ENCODE measurements at regions not wholly inside any gene's neighbourhood (a gene's known extent, or its start where the extent isn't known, plus 50 kb on each side); places are given as distances from the start of the nearest gene placed in this dataset.

DNA sequence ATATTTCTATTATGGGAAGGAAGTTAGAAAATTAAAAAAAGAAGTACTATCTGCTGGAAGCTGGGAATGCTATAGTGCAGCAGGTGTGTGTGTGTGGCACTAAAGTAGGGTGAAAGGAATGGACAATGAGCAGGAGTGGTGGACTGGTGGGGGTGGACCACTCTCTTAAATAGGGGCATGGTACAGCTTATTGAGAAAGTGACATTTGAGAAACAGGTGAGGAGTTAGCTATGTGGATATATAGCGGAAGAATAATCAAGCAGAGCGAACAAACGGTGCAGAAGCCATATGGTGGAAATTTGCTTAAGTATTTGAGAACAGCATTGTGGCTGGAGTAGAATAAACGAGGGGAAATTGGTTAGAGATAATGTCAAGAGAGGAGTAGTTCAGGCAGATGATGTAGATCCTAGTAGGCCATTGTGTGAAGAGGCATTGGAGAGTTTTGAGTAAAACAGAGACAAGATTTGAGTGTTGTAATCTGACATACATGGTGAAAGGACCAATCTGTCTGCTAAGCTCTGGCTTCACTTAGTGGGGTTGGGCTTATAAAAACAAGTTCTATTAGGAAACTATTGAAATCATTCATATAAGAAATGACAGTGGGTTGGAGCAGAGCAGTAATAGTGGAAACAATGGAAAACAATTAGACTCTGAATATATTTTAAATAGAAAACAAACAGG is 149.2 kb upstream of the SYT10 start:
- WGBS (ENCODE audit: insufficient coverage): 71% methylated on average over 4 of the region's 4 CpGs
- no peak for DNase-seq

DNA sequence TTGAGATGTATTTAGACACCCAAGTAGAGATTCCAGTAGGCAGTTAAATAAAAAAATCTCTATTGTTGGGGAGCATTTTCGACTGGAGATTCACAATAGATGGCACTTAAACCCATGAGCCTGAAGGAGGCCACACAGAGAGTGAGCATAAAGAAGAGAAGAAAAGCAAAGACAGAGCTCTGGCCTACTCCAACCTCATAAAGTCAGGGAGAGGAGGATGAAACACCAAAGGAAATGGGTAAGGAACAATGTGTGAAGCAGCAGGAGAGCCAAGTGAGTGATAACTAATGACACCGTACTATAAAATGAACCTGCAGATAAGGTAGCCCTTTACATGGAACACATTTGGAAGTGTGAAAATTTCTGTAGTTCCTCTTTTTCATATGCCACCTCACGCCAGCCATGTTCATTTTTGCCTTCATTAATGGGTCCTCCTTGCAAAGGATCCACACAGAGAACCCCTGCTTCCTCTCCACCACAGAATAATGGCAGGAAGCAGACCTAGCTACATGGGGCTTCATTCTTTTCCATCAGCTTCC is 150.0 kb upstream of the SYT10 start:
- Histone ChIP-seq H3K4me3 (ENCODE audit: low read length) (no peak overlapping the region), H3K9me3 (replicated peaks; ENCODE audit: control insufficient read depth, low read depth, low read length) (no peaks in the 10 kb centered on the region), H3K27ac (ENCODE audit: low read length) (no peak overlapping the region), H3K27me3 (ENCODE audit: control insufficient read depth, insufficient read depth, low read length) (no peaks in the 10 kb centered on the region), H3K36me3 (ENCODE audit: control insufficient read depth, insufficient read depth, low read length) (no peaks in the 10 kb centered on the region), H3K4me1 (ENCODE audit: control insufficient read depth, insufficient read depth, low read length) (no peaks in the 10 kb centered on the region)
- no peak for DNase-seq
- WGBS (ENCODE audit: insufficient coverage): 86% methylated on average over 1 of the region's 3 CpGs

More for the DNA sequence above, 149.2 kb upstream of the SYT10 start:
- no peaks in the 10 kb centered on the region for H3K36me3 ChIP-seq (ENCODE audit: control insufficient read depth, insufficient read depth, low read length)
- H3K4me3 ChIP-seq (ENCODE audit: low read length): no peak overlapping the region
- no peaks in the 10 kb centered on the region for H3K4me1 ChIP-seq (ENCODE audit: control insufficient read depth, insufficient read depth, low read length)
- no peaks in the 10 kb centered on the region for H3K27me3 ChIP-seq (ENCODE audit: control insufficient read depth, insufficient read depth, low read length)
- no peak overlapping the region for H3K27ac ChIP-seq (ENCODE audit: low read length)
- no peaks in the 10 kb centered on the region for H3K9me3 ChIP-seq (replicated peaks; ENCODE audit: control insufficient read depth, low read depth, low read length)

DNA sequence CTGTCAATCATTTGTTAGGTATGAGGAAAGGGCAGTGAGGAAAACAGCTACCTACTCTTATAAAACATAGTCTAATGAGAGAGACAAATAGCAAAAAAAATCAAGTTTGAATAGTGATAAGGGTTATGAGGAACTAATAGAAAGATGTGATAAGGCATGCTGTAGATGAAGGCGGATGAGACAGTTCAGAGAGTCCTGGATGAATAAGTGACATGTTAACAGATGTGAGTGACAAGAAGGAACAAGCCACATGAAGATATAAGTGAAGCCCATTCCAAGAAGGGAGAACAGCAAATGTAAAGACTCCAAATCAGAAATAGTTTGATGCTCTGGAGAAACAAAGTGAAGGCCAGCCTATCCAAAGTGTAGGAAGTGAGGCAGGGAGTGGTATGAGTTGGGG is 154.1 kb upstream of the SYT10 start:
- whole genome bisulfite sequencing (ENCODE audit: insufficient coverage): 75% methylated on average over 1 of the region's 1 CpG
- no peaks in the 10 kb centered on the region for H3K27me3 ChIP-seq (ENCODE audit: control insufficient read depth, insufficient read depth, low read length)
- no peaks in the 10 kb centered on the region for H3K4me1 ChIP-seq (ENCODE audit: control insufficient read depth, insufficient read depth, low read length)

DNA sequence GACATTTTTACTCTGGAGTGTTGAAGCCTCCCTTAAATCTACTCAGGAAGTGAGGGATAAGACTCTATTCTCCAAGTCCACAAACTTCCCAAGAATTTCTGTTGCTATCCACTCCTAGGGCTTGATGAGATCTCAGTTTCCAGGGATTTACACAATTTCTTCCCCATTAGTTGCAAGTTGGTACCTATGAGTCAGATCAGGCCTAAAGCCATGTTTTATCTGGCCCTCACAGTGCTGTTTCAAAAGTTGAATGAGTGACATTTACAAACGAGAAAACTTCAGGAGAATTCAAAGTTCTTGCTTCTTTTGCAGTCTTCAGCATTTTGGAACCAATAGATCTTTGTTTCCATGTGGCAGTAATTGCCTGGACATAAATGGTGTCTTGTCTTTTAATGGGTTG is 156.4 kb upstream of the SYT10 start:
- WGBS (ENCODE audit: insufficient coverage): no CpG with 5 or more reads among the region's 1 CpG
- no peak for DNase-seq
- Histone ChIP-seq H3K27me3 (ENCODE audit: control insufficient read depth, insufficient read depth, low read length) (no peaks in the 10 kb centered on the region), H3K27ac (ENCODE audit: low read length) (no peak overlapping the region), H3K9me3 (replicated peaks; ENCODE audit: control insufficient read depth, low read depth, low read length) (no peaks in the 10 kb centered on the region), H3K4me1 (ENCODE audit: control insufficient read depth, insufficient read depth, low read length) (no peaks in the 10 kb centered on the region), H3K36me3 (ENCODE audit: control insufficient read depth, insufficient read depth, low read length) (no peaks in the 10 kb centered on the region), H3K4me3 (ENCODE audit: low read length) (no peak overlapping the region)

More for the DNA sequence above, 154.1 kb upstream of the SYT10 start:
- no peaks in the 10 kb centered on the region for H3K9me3 ChIP-seq (replicated peaks; ENCODE audit: control insufficient read depth, low read depth, low read length)
- no peak for DNase-seq
- no peak overlapping the region for H3K27ac ChIP-seq (ENCODE audit: low read length)
- H3K36me3 ChIP-seq (ENCODE audit: control insufficient read depth, insufficient read depth, low read length): no peaks in the 10 kb centered on the region
- no peak overlapping the region for H3K4me3 ChIP-seq (ENCODE audit: low read length)

DNA sequence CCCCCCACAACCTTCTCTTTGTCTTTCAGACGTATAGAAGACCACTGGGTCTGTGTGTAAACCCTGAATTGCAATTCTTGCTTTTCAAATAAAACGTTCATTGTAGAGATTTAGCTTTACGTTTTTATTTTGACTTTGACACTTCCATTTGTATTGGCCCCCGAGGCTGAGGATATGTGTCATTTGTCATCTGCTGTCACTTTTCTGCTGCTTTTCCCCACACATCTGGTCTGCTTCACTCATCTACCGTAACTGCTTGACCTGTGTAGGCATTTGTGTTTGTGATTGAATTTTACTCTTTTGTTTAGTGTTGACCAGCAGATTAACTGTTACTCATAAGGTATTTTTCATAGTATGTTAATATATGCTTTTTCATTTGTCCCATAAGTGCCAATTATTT is 157.2 kb upstream of the SYT10 start:
- Histone ChIP-seq H3K27ac (ENCODE audit: low read length) (no peak overlapping the region), H3K4me3 (ENCODE audit: low read length) (no peak overlapping the region), H3K36me3 (ENCODE audit: control insufficient read depth, insufficient read depth, low read length) (no peaks in the 10 kb centered on the region), H3K9me3 (replicated peaks; ENCODE audit: control insufficient read depth, low read depth, low read length) (no peaks in the 10 kb centered on the region), H3K27me3 (ENCODE audit: control insufficient read depth, insufficient read depth, low read length) (no peaks in the 10 kb centered on the region), H3K4me1 (ENCODE audit: control insufficient read depth, insufficient read depth, low read length) (no peaks in the 10 kb centered on the region)
- DNase-seq: no peak
- 40% methylated on average over 1 of the region's 5 CpGs for WGBS (ENCODE audit: insufficient coverage)

DNA sequence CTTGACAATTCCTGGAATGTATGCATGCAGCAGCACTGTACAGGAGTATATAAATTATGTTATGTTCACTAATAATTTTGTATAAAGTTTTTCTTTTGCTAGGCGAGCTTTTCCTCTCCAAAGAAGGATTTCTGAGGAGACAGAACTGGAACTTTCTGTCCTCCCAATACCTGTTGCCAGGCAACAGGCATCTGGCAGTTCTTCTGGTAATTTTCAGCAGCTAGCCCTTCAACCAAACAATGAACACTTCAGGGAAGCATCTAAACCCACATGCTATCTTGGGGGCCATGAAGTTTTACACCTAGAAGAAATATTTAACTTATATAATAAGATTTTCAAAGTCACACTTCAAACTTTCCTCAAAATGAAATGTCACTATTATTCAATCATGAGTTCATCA is 162.9 kb upstream of the SYT10 start:
- no peak overlapping the region for H3K27ac ChIP-seq (ENCODE audit: low read length)
- H3K9me3 ChIP-seq (replicated peaks; ENCODE audit: control insufficient read depth, low read depth, low read length): no peaks in the 10 kb centered on the region
- no peaks in the 10 kb centered on the region for H3K36me3 ChIP-seq (ENCODE audit: control insufficient read depth, insufficient read depth, low read length)
- no peaks in the 10 kb centered on the region for H3K4me1 ChIP-seq (ENCODE audit: control insufficient read depth, insufficient read depth, low read length)
- no peaks in the 10 kb centered on the region for H3K27me3 ChIP-seq (ENCODE audit: control insufficient read depth, insufficient read depth, low read length)
- H3K4me3 ChIP-seq (ENCODE audit: low read length): no peak overlapping the region
- WGBS (ENCODE audit: insufficient coverage): no CpG with 5 or more reads among the region's 1 CpG
- no peak for DNase-seq

DNA sequence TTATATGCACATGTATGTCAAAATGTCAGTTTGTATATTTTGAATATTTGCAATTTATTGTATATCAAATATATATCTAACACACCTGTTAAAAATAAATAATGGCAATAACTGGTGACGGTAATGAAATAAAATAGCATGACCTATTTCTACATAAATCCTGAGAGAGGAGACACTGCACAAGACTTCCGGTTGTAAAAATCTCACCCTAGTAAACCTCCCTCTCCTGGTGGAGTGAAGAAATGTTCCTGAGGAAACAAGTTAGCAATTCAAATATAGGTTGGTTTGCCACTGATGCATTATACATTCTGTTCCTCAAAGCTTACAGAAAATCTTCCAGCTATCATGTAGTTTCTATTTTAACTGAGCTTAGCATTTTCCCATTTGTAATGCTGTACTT is 166.1 kb upstream of the SYT10 start:
- WGBS (ENCODE audit: insufficient coverage): no CpG with 5 or more reads among the region's 2 CpGs
- Histone ChIP-seq H3K36me3 (ENCODE audit: control insufficient read depth, insufficient read depth, low read length) (no peaks in the 10 kb centered on the region), H3K9me3 (replicated peaks; ENCODE audit: control insufficient read depth, low read depth, low read length) (no peaks in the 10 kb centered on the region), H3K27me3 (ENCODE audit: control insufficient read depth, insufficient read depth, low read length) (no peaks in the 10 kb centered on the region), H3K4me1 (ENCODE audit: control insufficient read depth, insufficient read depth, low read length) (no peaks in the 10 kb centered on the region), H3K27ac (ENCODE audit: low read length) (no peak overlapping the region), H3K4me3 (ENCODE audit: low read length) (no peak overlapping the region)
- no peak for DNase-seq

DNA sequence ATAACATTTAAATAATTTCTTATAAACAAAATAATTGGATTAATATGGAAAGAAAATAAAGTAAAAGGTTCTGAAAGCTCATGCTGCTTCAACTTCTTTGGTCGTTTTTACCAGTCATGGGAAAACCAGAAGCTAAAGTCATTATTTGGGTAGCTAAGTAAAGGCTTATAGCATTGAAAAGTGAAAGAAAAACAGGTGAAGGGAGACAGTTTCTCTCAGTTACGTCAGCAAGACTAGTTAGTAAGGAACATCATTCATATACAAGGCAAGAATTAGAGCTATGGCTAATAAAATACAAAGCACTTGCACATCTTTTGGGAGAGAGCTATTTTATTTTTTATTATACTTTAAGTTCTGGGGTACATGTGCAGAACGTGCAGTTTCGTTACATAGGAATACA is 170.3 kb upstream of the SYT10 start:
- no peak for DNase-seq
- H3K9me3 ChIP-seq (replicated peaks; ENCODE audit: control insufficient read depth, low read depth, low read length): no peaks in the 10 kb centered on the region
- WGBS (ENCODE audit: insufficient coverage): 100% methylated on average over 1 of the region's 4 CpGs
- no peak overlapping the region for H3K4me3 ChIP-seq (ENCODE audit: low read length)
- H3K27ac ChIP-seq (ENCODE audit: low read length): no peak overlapping the region
- no peaks in the 10 kb centered on the region for H3K4me1 ChIP-seq (ENCODE audit: control insufficient read depth, insufficient read depth, low read length)
- H3K36me3 ChIP-seq (ENCODE audit: control insufficient read depth, insufficient read depth, low read length): no peaks in the 10 kb centered on the region
- H3K27me3 ChIP-seq (ENCODE audit: control insufficient read depth, insufficient read depth, low read length): no peaks in the 10 kb centered on the region

DNA sequence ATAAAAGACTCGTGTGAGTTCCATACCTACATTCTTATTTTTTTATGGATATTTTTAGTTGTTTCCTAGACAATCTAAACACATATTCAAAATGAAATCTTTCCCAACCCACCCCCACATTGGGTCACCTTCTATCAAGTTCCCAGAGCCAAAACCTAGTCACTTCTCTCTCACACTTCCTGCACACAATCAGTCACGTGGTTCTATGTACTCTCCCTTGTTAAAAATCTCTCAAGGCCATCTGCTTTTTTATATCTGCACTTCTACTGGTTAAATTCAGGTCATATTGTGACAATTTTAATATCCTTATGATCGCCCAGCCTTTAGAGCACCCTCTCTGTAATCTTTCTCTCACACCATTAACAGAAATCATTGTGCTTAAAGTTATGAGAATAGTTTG is 175.0 kb upstream of the SYT10 start:
- no CpG with 5 or more reads among the region's 3 CpGs for WGBS (ENCODE audit: insufficient coverage)
- H3K27ac ChIP-seq (ENCODE audit: low read length): no peak overlapping the region
- H3K4me3 ChIP-seq (ENCODE audit: low read length): no peak overlapping the region
- DNase-seq: no peak
- no peaks in the 10 kb centered on the region for H3K27me3 ChIP-seq (ENCODE audit: control insufficient read depth, insufficient read depth, low read length)
- no peaks in the 10 kb centered on the region for H3K36me3 ChIP-seq (ENCODE audit: control insufficient read depth, insufficient read depth, low read length)
- peaks cover 7% of the 10 kb centered on the region for H3K9me3 ChIP-seq (replicated peaks; ENCODE audit: control insufficient read depth, low read depth, low read length)
- no peaks in the 10 kb centered on the region for H3K4me1 ChIP-seq (ENCODE audit: control insufficient read depth, insufficient read depth, low read length)

DNA sequence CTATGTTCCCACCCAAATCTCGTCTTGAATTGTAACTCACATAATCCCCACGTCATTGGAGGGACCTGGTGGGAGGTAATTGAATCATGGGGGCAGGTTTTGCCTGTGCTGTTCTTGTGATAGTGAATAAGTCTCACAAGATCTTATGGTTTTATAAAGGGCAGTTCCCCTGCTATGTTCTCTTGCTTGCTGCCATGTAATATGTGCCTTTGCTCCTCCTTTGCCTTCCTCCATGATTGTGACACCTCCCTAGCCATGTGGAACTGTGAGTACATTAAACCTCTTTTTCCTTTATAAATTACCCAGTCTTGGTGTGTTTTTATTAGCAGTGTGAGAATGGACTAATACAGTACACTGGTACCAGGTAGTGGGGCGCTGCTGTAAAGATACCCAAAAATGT is 177.6 kb upstream of the SYT10 start:
- Histone ChIP-seq H3K4me3 (ENCODE audit: low read length) (no peak overlapping the region), H3K27me3 (ENCODE audit: control insufficient read depth, insufficient read depth, low read length) (no peaks in the 10 kb centered on the region), H3K4me1 (ENCODE audit: control insufficient read depth, insufficient read depth, low read length) (no peaks in the 10 kb centered on the region), H3K9me3 (replicated peaks; ENCODE audit: control insufficient read depth, low read depth, low read length) (peaks cover 9% of the 10 kb centered on the region), H3K36me3 (ENCODE audit: control insufficient read depth, insufficient read depth, low read length) (no peaks in the 10 kb centered on the region), H3K27ac (ENCODE audit: low read length) (no peak overlapping the region)
- DNase-seq: no peak
- WGBS (ENCODE audit: insufficient coverage): 93% methylated on average over 1 of the region's 3 CpGs

DNA sequence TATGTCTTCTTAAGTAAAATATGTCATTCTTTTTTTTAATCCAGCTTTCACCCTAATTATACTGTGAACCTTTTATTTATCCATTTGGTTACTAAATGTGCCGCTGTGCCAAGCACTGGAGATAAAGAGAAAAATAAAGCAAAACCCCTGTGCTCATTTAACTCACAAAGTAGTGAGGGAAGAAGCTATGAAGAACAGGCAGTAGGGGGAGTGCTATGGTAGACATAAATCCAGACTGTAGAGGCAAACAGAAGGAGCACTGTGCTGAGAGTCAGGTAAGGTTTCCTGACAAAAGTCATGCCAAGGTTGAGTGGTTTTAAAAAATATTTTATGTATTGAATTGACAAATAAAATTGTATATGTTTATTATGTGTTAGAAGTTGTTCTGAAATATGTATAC is 188.5 kb upstream of the SYT10 start:
- H3K9me3 ChIP-seq (replicated peaks; ENCODE audit: control insufficient read depth, low read depth, low read length): no peaks in the 10 kb centered on the region
- no peak for DNase-seq
- no peaks in the 10 kb centered on the region for H3K4me1 ChIP-seq (ENCODE audit: control insufficient read depth, insufficient read depth, low read length)
- no peak overlapping the region for H3K27ac ChIP-seq (ENCODE audit: low read length)
- no CpG with 5 or more reads among the region's 1 CpG for WGBS (ENCODE audit: insufficient coverage)
- no peaks in the 10 kb centered on the region for H3K27me3 ChIP-seq (ENCODE audit: control insufficient read depth, insufficient read depth, low read length)
- H3K4me3 ChIP-seq (ENCODE audit: low read length): no peak overlapping the region
- no peaks in the 10 kb centered on the region for H3K36me3 ChIP-seq (ENCODE audit: control insufficient read depth, insufficient read depth, low read length)
